Loucy (cell line): ENCODE measurements at regions not wholly inside any gene's neighbourhood (a gene's known extent, or its start where the extent isn't known, plus 50 kb on each side); places are given as distances from the start of the nearest gene placed in this dataset.

ENCODE experiments used
- EZH2phosphoT487 ChIP-seq: fragments of 200-600 bp; IDR thresholded peaks from 2 replicates; pipeline ENCODE4 v1.6.1; 2018; ENCODE audit warnings: antibody characterized with exemption, mild to moderate bottlenecking, moderate library complexity, borderline replicate concordance
- TF ChIP-seq, protein P1 (sequence below): fragments of 200-600 bp; sonication (generic); conservative IDR thresholded peaks from 2 replicates; pipeline ENCODE4 v1.5.1; 2014; ENCODE audit warnings: mild to moderate bottlenecking, antibody characterized with exemption, low read length

DNA sequence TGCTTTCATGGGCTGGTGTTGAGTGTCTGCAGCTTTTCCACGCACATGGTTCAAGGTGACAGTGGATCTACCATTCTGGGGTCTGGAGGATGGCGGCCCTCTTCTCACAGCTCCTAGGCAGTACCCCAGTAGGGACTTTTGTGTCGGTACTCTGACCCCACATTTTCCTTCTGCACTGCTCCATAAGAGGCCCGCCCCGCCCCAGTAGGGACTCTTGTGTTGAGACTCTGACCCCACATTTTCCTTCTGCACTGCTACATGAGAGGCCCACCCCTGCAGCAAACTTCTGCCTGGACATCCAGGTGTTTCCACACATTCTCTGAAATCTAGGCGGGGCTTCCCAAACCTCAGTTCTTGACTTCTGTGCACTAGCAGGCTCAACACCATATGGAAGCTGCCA is 383.4 kb upstream of the MEIS2 start:
- TF ChIP-seq, protein P1, sequence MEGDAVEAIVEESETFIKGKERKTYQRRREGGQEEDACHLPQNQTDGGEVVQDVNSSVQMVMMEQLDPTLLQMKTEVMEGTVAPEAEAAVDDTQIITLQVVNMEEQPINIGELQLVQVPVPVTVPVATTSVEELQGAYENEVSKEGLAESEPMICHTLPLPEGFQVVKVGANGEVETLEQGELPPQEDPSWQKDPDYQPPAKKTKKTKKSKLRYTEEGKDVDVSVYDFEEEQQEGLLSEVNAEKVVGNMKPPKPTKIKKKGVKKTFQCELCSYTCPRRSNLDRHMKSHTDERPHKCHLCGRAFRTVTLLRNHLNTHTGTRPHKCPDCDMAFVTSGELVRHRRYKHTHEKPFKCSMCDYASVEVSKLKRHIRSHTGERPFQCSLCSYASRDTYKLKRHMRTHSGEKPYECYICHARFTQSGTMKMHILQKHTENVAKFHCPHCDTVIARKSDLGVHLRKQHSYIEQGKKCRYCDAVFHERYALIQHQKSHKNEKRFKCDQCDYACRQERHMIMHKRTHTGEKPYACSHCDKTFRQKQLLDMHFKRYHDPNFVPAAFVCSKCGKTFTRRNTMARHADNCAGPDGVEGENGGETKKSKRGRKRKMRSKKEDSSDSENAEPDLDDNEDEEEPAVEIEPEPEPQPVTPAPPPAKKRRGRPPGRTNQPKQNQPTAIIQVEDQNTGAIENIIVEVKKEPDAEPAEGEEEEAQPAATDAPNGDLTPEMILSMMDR: no peak
- no peak for TF ChIP-seq EZH2phosphoT487
